D721Med (cell line): ENCODE measurements at regions not wholly inside any gene's neighbourhood (a gene's known extent, or its start where the extent isn't known, plus 50 kb on each side); places are given as distances from the start of the nearest gene placed in this dataset.
A peak's percentile ranks its signal among the peaks of the same experiment; 100 is the strongest.
"Not testable (repeated sequence)": the region's sequence is repeated elsewhere in the genome, so short reads cannot be mapped to it uniquely, and the experiment has no call there.

Source experiments
- DNase-seq: peaks from one replicate; pipeline ENCODE4 v3.0.0; 2011; ENCODE audit warnings: low spot score; ENCODE audit not compliant: insufficient read length
- FAIRE-seq: peaks from 2 replicates; lab custom pipeline; 2011; peaks lifted over from hg19 to GRCh38; lab: Jason Lieb, UNC
- TF ChIP-seq, protein P1 (sequence below): IDR thresholded peaks from 2 replicates; pipeline ENCODE4 v1.5.1; 2012; ENCODE audit warnings: mild to moderate bottlenecking, control low read depth; ENCODE audit not compliant: insufficient read depth; ENCODE audit errors: missing control alignments

DNA sequence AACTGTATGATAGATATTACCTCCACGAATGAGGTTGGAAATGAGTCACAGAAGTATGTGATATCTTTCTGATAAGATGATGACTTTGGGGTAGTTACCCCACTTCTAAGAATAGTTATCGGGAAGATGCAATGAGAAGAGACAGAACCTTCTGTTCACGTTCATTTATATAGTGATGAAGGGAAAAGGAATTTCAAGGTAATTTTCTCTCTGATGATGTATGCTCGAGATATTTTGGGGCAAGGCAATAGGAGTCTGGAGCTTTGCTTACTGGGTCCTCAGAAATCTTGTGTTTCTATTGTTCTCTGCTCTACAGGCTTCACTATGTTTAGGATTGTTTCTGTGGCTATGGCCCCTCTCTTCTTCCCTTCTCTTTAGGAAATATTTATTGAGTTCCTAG is 1389.6 kb downstream of the CDH8 start:
- TF ChIP-seq, protein P1, sequence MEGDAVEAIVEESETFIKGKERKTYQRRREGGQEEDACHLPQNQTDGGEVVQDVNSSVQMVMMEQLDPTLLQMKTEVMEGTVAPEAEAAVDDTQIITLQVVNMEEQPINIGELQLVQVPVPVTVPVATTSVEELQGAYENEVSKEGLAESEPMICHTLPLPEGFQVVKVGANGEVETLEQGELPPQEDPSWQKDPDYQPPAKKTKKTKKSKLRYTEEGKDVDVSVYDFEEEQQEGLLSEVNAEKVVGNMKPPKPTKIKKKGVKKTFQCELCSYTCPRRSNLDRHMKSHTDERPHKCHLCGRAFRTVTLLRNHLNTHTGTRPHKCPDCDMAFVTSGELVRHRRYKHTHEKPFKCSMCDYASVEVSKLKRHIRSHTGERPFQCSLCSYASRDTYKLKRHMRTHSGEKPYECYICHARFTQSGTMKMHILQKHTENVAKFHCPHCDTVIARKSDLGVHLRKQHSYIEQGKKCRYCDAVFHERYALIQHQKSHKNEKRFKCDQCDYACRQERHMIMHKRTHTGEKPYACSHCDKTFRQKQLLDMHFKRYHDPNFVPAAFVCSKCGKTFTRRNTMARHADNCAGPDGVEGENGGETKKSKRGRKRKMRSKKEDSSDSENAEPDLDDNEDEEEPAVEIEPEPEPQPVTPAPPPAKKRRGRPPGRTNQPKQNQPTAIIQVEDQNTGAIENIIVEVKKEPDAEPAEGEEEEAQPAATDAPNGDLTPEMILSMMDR = no peak
- FAIRE-seq = no peak
- DNase-seq = no peak

GRCh38 chr16:60645541-60645940 is 1390.7 kb downstream of the CDH8 start:
- TF ChIP-seq, protein P1 = no peak
- no peak for FAIRE-seq
- no peak for DNase-seq

DNA sequence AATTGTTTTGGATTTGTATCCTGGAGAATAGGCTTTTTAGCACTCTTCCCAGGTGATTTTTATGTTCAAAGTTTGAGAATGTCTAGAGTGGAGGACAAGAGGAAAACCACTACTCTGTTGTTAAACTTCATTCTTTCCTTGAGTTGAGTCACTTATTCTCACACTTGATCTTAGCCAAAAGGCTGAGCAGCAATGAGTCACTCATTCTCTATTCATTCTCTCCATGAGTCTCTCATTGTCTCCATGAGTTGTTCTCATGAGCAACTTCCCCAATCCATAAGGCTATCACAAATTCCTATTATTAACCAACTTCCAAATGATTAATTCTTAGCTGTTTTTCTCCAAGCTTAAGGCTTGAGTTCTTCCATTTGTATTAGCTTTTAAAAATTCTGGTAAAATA is 1393.3 kb downstream of the CDH8 start:
- DNase-seq = no peak
- TF ChIP-seq, protein P1 = no peak
- no peak for FAIRE-seq

GRCh38 chr16:60641067-60641665 is 1395.1 kb downstream of the CDH8 start:
- no peak for FAIRE-seq
- TF ChIP-seq, protein P1 = no peak
- DNase-seq = no peak

- TF ChIP-seq, protein P1 = no peak
- DNase-seq (peak; percentile 11), FAIRE-seq (no peak)
These were observed 1396.2 kb downstream of the CDH8 start for GRCh38 chr16:60640038-60640437.

DNA sequence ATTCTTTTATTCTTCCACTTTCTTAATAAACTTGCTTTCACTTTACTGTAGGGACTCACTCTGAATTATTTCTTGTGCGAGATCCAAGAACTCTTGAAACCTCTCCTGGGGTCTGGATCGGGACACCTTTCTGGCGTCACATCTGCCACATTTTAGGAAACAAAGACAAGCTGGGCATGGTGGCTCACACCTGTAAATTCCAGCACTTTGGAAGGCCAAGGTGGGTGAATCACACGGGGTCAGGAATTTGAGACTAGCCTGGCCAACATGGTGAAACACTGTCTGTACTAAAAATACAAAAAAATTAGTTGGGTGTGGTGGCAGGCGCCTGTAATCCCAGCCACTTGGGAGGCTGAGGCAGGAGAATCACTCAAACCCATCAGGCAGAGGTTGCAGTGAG is 1399.6 kb downstream of the CDH8 start:
- DNase-seq, FAIRE-seq: not testable (repeated sequence)

GRCh38 chr16:60636117-60636516 is 1400.1 kb downstream of the CDH8 start:
- DNase-seq (no peak), FAIRE-seq (no peak)
- TF ChIP-seq, protein P1 = no peak

GRCh38 chr16:60635548-60635947 is 1400.7 kb downstream of the CDH8 start:
- TF ChIP-seq, protein P1 = no peak
- FAIRE-seq (no peak), DNase-seq (no peak)
